GM12865 (cell line): ENCODE measurements at regions not wholly inside any gene's neighbourhood (a gene's known extent, or its start where the extent isn't known, plus 50 kb on each side); places are given as distances from the start of the nearest gene placed in this dataset.

ENCODE experiments used
- DNase-seq: peaks from one replicate; pipeline ENCODE4 v3.0.0; 2010; ENCODE audit warnings: low read depth
- H3K4me3 ChIP-seq: 2 replicates; pipeline ENCODE4 v1.5.1; 2011; ENCODE audit warnings: mild to moderate bottlenecking, low read depth, low read length, control low read depth
- TF ChIP-seq, protein P1 (sequence below): IDR thresholded peaks from 2 replicates; pipeline ENCODE4 v1.5.1; 2011; ENCODE audit warnings: low read length, control low read depth, low read depth, inconsistent platforms; ENCODE audit not compliant: insufficient read depth; ENCODE audit errors: missing control alignments

DNA sequence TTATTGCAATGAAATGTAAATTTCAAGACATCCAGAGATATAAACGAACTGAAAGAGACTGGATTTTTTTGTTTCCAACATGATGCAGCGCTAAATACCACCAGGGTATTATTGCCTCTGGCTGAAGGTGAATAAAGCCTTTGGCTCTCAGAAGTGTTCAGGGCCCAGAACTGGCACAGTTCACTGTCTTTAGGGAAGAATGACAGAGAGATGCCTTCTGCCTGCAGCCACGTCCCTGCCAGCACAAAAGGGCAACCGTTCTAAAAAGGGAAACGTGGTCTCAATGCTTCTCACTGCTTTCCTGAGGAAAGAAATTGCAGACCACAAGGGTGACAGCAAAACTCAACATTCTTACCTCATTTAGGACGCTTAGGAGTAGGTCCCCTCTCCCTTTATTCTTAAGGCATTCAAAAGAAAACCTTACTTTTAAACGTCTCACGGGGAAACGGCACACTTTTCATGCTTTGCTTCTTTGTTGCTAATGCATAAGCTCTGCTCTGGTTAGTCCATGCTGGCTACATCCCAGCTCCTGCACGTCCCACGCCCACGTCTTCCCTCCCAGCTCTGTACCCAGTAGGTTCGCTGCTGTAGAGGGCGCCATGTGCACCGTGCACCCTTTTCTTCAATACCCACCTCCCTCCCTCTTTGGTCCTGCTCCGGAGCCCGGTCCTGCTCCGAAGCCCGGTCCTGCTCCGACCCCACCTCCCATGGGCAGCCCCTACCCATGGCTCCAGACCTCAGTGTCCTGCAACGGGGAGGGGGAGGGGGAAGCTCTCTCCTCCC lies 171.0 kb downstream of the HRH4 start:
- DNase-seq: no peak
- TF ChIP-seq, protein P1, sequence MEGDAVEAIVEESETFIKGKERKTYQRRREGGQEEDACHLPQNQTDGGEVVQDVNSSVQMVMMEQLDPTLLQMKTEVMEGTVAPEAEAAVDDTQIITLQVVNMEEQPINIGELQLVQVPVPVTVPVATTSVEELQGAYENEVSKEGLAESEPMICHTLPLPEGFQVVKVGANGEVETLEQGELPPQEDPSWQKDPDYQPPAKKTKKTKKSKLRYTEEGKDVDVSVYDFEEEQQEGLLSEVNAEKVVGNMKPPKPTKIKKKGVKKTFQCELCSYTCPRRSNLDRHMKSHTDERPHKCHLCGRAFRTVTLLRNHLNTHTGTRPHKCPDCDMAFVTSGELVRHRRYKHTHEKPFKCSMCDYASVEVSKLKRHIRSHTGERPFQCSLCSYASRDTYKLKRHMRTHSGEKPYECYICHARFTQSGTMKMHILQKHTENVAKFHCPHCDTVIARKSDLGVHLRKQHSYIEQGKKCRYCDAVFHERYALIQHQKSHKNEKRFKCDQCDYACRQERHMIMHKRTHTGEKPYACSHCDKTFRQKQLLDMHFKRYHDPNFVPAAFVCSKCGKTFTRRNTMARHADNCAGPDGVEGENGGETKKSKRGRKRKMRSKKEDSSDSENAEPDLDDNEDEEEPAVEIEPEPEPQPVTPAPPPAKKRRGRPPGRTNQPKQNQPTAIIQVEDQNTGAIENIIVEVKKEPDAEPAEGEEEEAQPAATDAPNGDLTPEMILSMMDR: no peak
- no peak overlapping the region for H3K4me3 ChIP-seq

DNA sequence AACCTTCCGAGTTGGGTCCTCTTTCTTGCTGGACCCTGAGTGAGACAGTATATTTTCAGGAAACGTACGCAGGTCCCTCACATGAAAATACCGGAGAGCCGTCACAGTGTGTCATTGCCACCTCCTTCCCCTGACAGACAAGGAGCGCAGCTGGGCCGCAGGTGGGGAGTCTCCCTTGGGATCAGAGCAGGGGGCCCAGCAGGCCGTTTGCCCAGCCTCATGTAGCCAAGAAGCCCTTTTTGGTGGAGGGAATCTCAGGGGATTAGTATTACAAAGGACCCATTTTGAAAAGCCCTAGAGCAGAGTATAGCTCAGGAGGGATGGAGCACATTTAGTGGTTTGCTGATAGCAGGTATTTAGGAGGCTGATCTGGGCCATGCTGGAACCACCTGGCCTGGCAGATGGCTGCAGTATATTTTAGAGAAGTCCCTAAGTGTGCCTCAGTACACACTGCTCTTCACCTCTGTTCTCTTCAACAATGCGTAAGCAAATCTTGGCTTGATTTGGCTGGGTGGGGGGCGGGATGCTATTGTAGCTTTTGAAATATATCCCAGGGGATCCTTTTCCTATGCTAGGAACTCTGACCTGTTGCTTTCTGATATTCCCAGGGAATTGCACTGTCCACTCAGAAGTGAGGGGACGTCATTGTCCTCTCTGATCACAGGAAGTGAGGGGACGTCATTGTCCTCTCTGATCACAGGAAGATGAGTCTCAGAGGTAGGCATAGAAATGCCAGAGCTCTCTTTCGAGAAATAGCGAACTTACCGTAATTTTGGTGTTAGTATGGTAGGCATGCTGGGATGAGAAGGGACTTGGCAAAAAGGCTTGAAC lies 171.9 kb downstream of the HRH4 start:
- no peak for DNase-seq
- TF ChIP-seq, protein P1: no peak
- no peak overlapping the region for H3K4me3 ChIP-seq

- H3K4me3 ChIP-seq: no peak overlapping the region
- no peak for DNase-seq
- TF ChIP-seq, protein P1: no peak
Measured at GRCh38 chr18:24633121-24633520, 172.7 kb downstream of the HRH4 start.

GRCh38 chr18:24649571-24649970 lies 189.1 kb downstream of the HRH4 start:
- no peak for DNase-seq
- TF ChIP-seq, protein P1: no peak

DNA sequence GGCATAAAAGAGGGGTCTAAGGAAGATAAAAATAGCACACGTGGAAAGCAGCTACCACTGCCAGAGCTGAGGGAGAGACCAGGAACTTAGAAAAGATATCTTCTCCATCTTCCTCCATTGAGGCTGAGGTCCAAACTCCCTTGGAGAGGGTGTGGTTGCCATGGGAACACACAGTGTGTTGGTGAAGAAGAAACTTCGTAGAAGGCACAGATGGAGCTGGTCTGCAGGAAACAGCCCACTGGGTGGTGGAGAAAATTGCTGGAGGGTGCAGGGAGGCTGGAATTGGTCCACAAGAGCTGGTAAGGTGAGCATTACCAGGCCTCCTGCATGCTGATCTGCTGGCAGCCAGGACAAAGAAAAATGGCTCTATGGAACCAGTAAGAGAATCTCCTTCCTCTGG lies 191.0 kb downstream of the HRH4 start:
- no peak for DNase-seq
- TF ChIP-seq, protein P1: no peak
- no peak overlapping the region for H3K4me3 ChIP-seq

More at GRCh38 chr18:24649571-24649970, 189.1 kb downstream of the HRH4 start:
- no peak overlapping the region for H3K4me3 ChIP-seq

DNA sequence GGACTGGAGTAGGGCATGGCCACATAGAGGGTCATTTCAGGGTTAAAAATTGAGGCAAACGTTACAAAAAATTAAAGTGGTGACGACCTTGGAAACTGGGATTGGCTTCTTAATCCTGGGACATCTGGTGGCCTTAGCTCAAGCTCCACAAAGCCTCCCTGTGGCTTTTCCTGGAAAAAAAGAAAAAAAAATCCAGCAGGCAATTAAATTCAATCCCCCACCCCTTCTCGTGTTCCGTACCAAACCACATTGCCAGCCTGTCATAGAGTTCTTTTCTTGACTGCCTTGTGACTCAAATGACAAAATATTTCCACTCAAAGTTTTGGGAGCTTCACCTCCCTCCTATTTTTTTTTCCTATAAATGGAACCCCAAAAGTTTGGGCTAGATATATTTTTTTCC lies 195.6 kb downstream of the HRH4 start:
- DNase-seq: no peak
- TF ChIP-seq, protein P1: no peak
- H3K4me3 ChIP-seq: no peak overlapping the region
